ENCODE measurements at regions not wholly inside any gene's neighbourhood (a gene's known extent, or its start where the extent isn't known, plus 50 kb on each side); places are given as distances from the start of the nearest gene placed in this dataset.

DNA sequence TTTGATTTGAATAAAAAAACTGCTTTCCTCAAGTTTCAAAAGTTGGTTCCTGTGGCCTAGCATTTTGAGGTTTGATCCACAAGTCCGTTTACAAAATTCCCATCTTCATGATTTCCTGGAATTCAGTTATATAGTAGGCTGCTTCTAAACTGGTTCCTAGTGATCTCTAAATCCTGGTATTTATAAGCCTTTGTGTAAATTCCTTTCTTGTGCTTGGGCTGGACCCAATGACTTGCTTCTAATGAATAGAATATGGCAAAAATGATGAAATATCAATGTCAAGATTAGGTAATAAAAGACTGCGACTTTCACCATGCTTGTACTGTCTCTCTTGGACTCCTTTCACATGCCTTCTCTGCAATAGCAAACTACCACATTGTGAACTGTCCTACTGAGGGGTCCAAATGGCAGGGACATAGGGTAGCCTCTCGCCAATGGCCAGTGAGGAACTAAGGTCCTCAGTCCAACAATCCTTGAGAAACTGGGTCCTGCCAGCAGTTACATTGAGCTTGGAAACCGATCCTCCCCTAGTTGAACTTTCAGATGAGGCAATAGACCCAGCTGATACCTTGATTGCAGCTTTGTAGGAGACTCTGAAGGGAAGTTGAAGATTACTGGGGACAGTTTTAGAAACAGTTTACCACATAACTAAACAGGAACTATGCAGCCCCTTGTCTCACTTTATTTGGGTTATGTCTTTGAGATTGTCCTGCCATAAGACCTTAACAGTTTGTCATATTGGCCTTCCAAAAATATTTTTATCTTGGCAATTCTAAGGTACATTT lies 303.9 kb upstream of the TBC1D5 start:
- TF ChIP-seq, protein P1, sequence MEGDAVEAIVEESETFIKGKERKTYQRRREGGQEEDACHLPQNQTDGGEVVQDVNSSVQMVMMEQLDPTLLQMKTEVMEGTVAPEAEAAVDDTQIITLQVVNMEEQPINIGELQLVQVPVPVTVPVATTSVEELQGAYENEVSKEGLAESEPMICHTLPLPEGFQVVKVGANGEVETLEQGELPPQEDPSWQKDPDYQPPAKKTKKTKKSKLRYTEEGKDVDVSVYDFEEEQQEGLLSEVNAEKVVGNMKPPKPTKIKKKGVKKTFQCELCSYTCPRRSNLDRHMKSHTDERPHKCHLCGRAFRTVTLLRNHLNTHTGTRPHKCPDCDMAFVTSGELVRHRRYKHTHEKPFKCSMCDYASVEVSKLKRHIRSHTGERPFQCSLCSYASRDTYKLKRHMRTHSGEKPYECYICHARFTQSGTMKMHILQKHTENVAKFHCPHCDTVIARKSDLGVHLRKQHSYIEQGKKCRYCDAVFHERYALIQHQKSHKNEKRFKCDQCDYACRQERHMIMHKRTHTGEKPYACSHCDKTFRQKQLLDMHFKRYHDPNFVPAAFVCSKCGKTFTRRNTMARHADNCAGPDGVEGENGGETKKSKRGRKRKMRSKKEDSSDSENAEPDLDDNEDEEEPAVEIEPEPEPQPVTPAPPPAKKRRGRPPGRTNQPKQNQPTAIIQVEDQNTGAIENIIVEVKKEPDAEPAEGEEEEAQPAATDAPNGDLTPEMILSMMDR (IDR thresholded peaks at IDR 0.05; ENCODE audit: low read depth, low read length), result no peak
- no peak overlapping the region for H3K4me3 ChIP-seq (ENCODE audit: low read depth, low read length)

GRCh38 chr3:18044971-18045880 lies 302.8 kb upstream of the TBC1D5 start:
- TF ChIP-seq, protein P1 (IDR thresholded peaks at IDR 0.05; ENCODE audit: low read depth, low read length), result no peak

DNA sequence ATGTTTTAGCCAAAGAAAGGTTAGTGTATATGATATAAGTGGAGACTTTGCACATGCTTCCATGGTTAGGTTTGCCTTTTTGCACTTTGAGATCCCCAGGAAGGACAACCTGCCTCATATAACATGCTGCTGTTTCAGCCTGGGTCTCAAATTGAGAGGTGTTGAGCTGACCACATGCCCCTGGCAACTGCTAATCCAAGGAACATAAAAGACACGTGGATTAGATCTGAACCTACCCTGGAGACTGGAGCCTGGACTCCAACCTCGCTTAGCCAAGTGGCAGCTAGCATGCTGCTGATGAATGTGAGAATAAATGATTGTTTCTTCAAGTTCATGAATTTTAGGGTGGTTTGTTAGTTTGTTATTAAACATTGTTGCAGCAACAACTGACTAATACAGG lies 301.8 kb upstream of the TBC1D5 start:
- TF ChIP-seq, protein P1 (IDR thresholded peaks at IDR 0.05; ENCODE audit: low read depth, low read length), result no peak
- H3K4me3 ChIP-seq (ENCODE audit: low read depth, low read length), result no peak overlapping the region

More at GRCh38 chr3:18044971-18045880, 302.8 kb upstream of the TBC1D5 start:
- H3K4me3 ChIP-seq (ENCODE audit: low read depth, low read length), result no peak overlapping the region

GRCh38 chr3:18036450-18036815 lies 294.0 kb upstream of the TBC1D5 start:
- TF ChIP-seq, protein P1 (IDR thresholded peaks at IDR 0.05; ENCODE audit: low read depth, low read length), result no peak
- no peak overlapping the region for H3K4me3 ChIP-seq (ENCODE audit: low read depth, low read length)

GRCh38 chr3:18035641-18036449 lies 293.4 kb upstream of the TBC1D5 start:
- TF ChIP-seq, protein P1 (IDR thresholded peaks at IDR 0.05; ENCODE audit: low read depth, low read length), result no peak

GRCh38 chr3:18033581-18034108 lies 291.2 kb upstream of the TBC1D5 start:
- no peak overlapping the region for H3K4me3 ChIP-seq (ENCODE audit: low read depth, low read length)
- TF ChIP-seq, protein P1 (IDR thresholded peaks at IDR 0.05; ENCODE audit: low read depth, low read length), result no peak

More at GRCh38 chr3:18035641-18036449, 293.4 kb upstream of the TBC1D5 start:
- H3K4me3 ChIP-seq (ENCODE audit: low read depth, low read length), result no peak overlapping the region

All from WI38 (cell line).